K562 (cell line): ENCODE measurements at regions not wholly inside any gene's neighbourhood (a gene's known extent, or its start where the extent isn't known, plus 50 kb on each side); places are given as distances from the start of the nearest gene placed in this dataset.

Source experiments
- ATAC-seq: fragments of 200-7000 bp; cut with Tn5 transposase; 3 replicates; pipeline ENCODE4 v1.9.1; 2020; ENCODE audit warnings: moderate library complexity
- BruUV-seq: library from RNA; stranded (reverse); fragments of 400-500 nt; replicated peaks from 2 replicates; lab custom pipeline; 2021; lab: Mats Ljungman, UMichigan
- CTCF ChIA-PET: fragments of 300-600 bp; formaldehyde crosslinking; extraction: SDS; loops from one replicate; lab custom pipeline; 2021; ENCODE audit warnings: low intra/inter-chr PET ratio; lab: Yijun Ruan, JAX
- POLR2A ChIA-PET: fragments of 300-600, 350-650 bp; sonication (Branson Sonifier 250); formaldehyde crosslinking; extraction: SDS; loops from one replicate; lab custom pipeline; 2021; ENCODE audit warnings: antibody characterized with exemption, inconsistent platforms; lab: Yijun Ruan, JAX
- DNase-seq, 4 experiments: peaks; one replicate each; pipeline versions ENCODE4 v3.0.0 to v3.0.0-alpha.2; 2011 to 2018; ENCODE audit warnings: low spot score in 3 of 4, mixed read lengths in 3 of 4; ENCODE audit errors: extremely low read depth in 1 of 4
- FAIRE-seq: peaks from 2 replicates; lab custom pipeline; 2011; peaks lifted over from hg19 to GRCh38; lab: Jason Lieb, UNC
- H2AFZ ChIP-seq: 2 replicates; pipeline ENCODE4 v1.6.0; 2011; ENCODE audit warnings: low read depth, low read length, control low read depth, inconsistent platforms
- H3K27ac ChIP-seq: fragments of 200-600 bp; 3 replicates; pipeline ENCODE4 v1.8.0; 2011; ENCODE audit warnings: low read depth, mild to moderate bottlenecking, control low read depth, inconsistent platforms, low read length, moderate library complexity, mixed read lengths; ENCODE audit errors: extremely low read depth
- H3K27me3 ChIP-seq, 2 experiments: fragments of 300-600 bp in 1 of 2; 2 replicates in 1 of 2; 3 replicates in 1 of 2; pipeline versions ENCODE4 v1.6.0 to v1.8.0; 2011; ENCODE audit warnings: inconsistent platforms in 2 of 2, low read length in 2 of 2, mild to moderate bottlenecking in 1 of 2, mixed read lengths in 1 of 2, moderate library complexity in 1 of 2; ENCODE audit not compliant: control insufficient read depth in 2 of 2, insufficient read depth in 2 of 2
- H3K36me3 ChIP-seq: fragments of 300-600 bp; 3 replicates; pipeline ENCODE4 v1.8.0; 2011; ENCODE audit warnings: mild to moderate bottlenecking, low read length, inconsistent platforms; ENCODE audit not compliant: control insufficient read depth, insufficient read depth
- H3K4me1 ChIP-seq, 2 experiments: fragments of 200-600 bp in 1 of 2; replicated peaks in 1 of 2; 2 replicates in 1 of 2; 3 replicates in 1 of 2; pipeline versions ENCODE4 v1.5.1 to v1.8.0; 2011; ENCODE audit warnings: inconsistent platforms in 2 of 2, low read length in 2 of 2, mild to moderate bottlenecking in 1 of 2, mixed read lengths in 1 of 2, moderate library complexity in 1 of 2; ENCODE audit not compliant: control insufficient read depth in 2 of 2, insufficient read depth in 2 of 2
- H3K4me2 ChIP-seq: 2 replicates; pipeline ENCODE4 v1.6.1; 2011; ENCODE audit warnings: low read length, control low read depth, inconsistent platforms, mixed read lengths; ENCODE audit not compliant: insufficient read depth
- H3K4me3 ChIP-seq: fragments of 200-600 bp; sonication (generic), shearing (Covaris generic); 2 replicates; pipeline ENCODE4 v1.5.1; 2016; ENCODE audit warnings: control low read depth, inconsistent platforms
- H3K79me2 ChIP-seq: fragments of 200-600 bp; 3 replicates; pipeline ENCODE4 v1.8.0; 2011; ENCODE audit warnings: low read length, inconsistent platforms; ENCODE audit not compliant: control insufficient read depth, insufficient read depth
- H3K9ac ChIP-seq, 2 experiments: 2 replicates each; pipeline versions ENCODE4 v1.6.0 to v1.6.1; 2011; ENCODE audit warnings: low read depth in 2 of 2, low read length in 2 of 2, control low read depth in 1 of 2, inconsistent platforms in 1 of 2, mild to moderate bottlenecking in 1 of 2, mixed read lengths in 1 of 2; ENCODE audit not compliant: insufficient read depth in 1 of 2
- H3K9me1 ChIP-seq: one replicate; pipeline ENCODE4 v1.6.0; 2011; ENCODE audit warnings: inconsistent platforms, mild to moderate bottlenecking, low read length, moderate library complexity; ENCODE audit not compliant: control insufficient read depth, insufficient read depth
- H3K9me3 ChIP-seq: replicated peaks from 2 replicates; pipeline ENCODE4 v1.5.1; 2011; ENCODE audit warnings: low read depth, low read length, inconsistent platforms; ENCODE audit not compliant: control insufficient read depth, insufficient read depth
- H4K20me1 ChIP-seq: replicated peaks from 2 replicates; pipeline ENCODE4 v1.6.1; 2011; ENCODE audit warnings: low read length, inconsistent platforms, mixed read lengths; ENCODE audit not compliant: control insufficient read depth, insufficient read depth
- CREB3 ChIP-seq: fragments of 450-650 bp; conservative IDR thresholded peaks from 2 replicates; pipeline ENCODE4 v1.6.1; 2016; ENCODE audit warnings: missing genetic modification characterization, low read depth, mild to moderate bottlenecking, missing compliant biosample characterization, moderate library complexity
- MCM7 ChIP-seq, 2 experiments: fragments of 450-650 bp; IDR thresholded peaks; 2 replicates each; pipeline ENCODE4 v1.6.1; 2016 to 2018
- MXI1 ChIP-seq: IDR thresholded peaks from 2 replicates; pipeline ENCODE4 v1.6.1; 2011; ENCODE audit warnings: low read depth, mild to moderate bottlenecking, improper control_type of control experiment, low read length
- MYBL2 ChIP-seq, 2 experiments: fragments of 450-650 bp in 1 of 2; sonication (generic) in 1 of 2; formaldehyde crosslinking in 1 of 2; IDR thresholded peaks; 2 replicates each; pipeline versions ENCODE4 v1.6.1 to v1.8.1; 2017 to 2022; ENCODE audit warnings: borderline replicate concordance in 1 of 2, inconsistent platforms in 1 of 2, low read depth in 1 of 2, mild to moderate bottlenecking in 1 of 2, missing genetic modification reagents in 1 of 2, moderate library complexity in 1 of 2
- NBN ChIP-seq: fragments of 450-650 bp; IDR thresholded peaks from 2 replicates; pipeline ENCODE4 v1.6.1; 2016; ENCODE audit warnings: low read depth, mild to moderate bottlenecking
- STAT5A ChIP-seq: IDR thresholded peaks from 2 replicates; pipeline ENCODE4 v1.6.1; 2012; ENCODE audit warnings: low read length, inconsistent platforms, borderline replicate concordance
- ZBTB11 ChIP-seq, 3 experiments: fragments of 200-800 bp in 1 of 3; fragments of 250-450 bp in 1 of 3; fragments of 450-650 bp in 1 of 3; sonication (Bioruptor Pico) in 1 of 3; sonication (Bioruptor generic) in 1 of 3; formaldehyde crosslinking in 1 of 3; IDR thresholded peaks; 2 replicates each; pipeline versions ENCODE4 v1.6.1 to v1.8.0; 2016 to 2022; ENCODE audit warnings: mild to moderate bottlenecking in 2 of 3, missing genetic modification characterization in 2 of 3, missing compliant biosample characterization in 1 of 3, moderate library complexity in 1 of 3
- ZNF280A ChIP-seq: fragments of 450-650 bp; IDR thresholded peaks from 2 replicates; pipeline ENCODE4 v1.6.1; 2018; ENCODE audit warnings: mild to moderate bottlenecking, low read depth; ENCODE audit not compliant: partially characterized antibody
- ZNF280B ChIP-seq: fragments of 250-450 bp; sonication (Bioruptor Pico); IDR thresholded peaks from 2 replicates; pipeline ENCODE4 v1.5.1; 2021; ENCODE audit warnings: mild to moderate bottlenecking
- ZNF311 ChIP-seq: fragments of 250-450 bp; sonication (Bioruptor Pico); IDR thresholded peaks from 2 replicates; pipeline ENCODE4 v1.4.0; 2020; ENCODE audit warnings: mild to moderate bottlenecking, moderate library complexity
- WGBS: fragments of 100-300 bp; shearing (Covaris generic); methylation state at CpG from one replicate; pipeline ENCODE4 v1.1.6; 2016; ENCODE audit warnings: low coverage, mixed read lengths; ENCODE audit not compliant: insufficient coverage; ENCODE audit errors: missing lambda C conversion rate; 5-methylcytosine and 5-hydroxymethylcytosine counted together
- in situ Hi-C: fragments of 300-500 bp; cut with MboI; formaldehyde crosslinking; loops from 4 replicates; pipeline ENCODE4 v1.15.0; 2018; ENCODE audit warnings: inconsistent platforms, mixed read lengths
- intact Hi-C: fragments of 100-400 bp; cut with micrococcal nuclease; formaldehyde crosslinking; loops from 2 replicates; pipeline ENCODE4 v1.14.2; 2022

- Histone ChIP-seq H4K20me1 (no peaks in the 10 kb centered on the region), H3K27me3 (peaks cover 0 to 6% of the 10 kb centered on the region in 2 experiments; a peak in 2 of 5 replicates), H3K9ac (no peak overlapping the region), H3K9me1 (no peaks in the 10 kb centered on the region), H3K27ac (no peak overlapping the region), H3K36me3 (no peaks in the 10 kb centered on the region), H3K9me3 (no peaks in the 10 kb centered on the region), H3K4me2 (no peak overlapping the region)
- ATAC-seq (no peak), DNase-seq (no peak)
- 35% methylated on average over 4 of the region's 4 CpGs for WGBS
- no TSS peak for BruUV-seq
- intact Hi-C loops = no loop called here
- CTCF ChIA-PET = no interaction called here
- TF ChIP-seq ZBTB11 (CRISPR knock-in tag; IDR thresholded peaks at IDR 0.05) (no peak), MYBL2 (IDR thresholded peaks at IDR 0.05; ENCODE audit: low read depth) (no peak), MYBL2 (CRISPR knock-in tag; IDR thresholded peaks at IDR 0.05; ENCODE audit: borderline replicate concordance) (no peak), MCM7 (IDR thresholded peaks at IDR 0.05) (no peak), STAT5A (no peak), ZNF280B (CRISPR knock-in tag) (no peak), CREB3 (tag) (no peak), ZNF280A (no peak), NBN (no peak), MXI1 (no peak), ZNF311 (no peak)
- TF ChIP-seq, all 486 proteins: peak for 0
- no peak overlapping the region for H3K4me3 ChIP-seq
- H3K4me1 ChIP-seq = peaks cover 0 to 13% of the 10 kb centered on the region in 2 experiments; a peak in 4 of 5 replicates
- in situ Hi-C loops = no loop called here
- POLR2A ChIA-PET = no interaction called here
- no peak for FAIRE-seq
- no peak overlapping the region for H2AFZ ChIP-seq
- H3K79me2 ChIP-seq = no peaks in the 10 kb centered on the region
Observed at GRCh38 chr5:157922026-157922425, 63.1 kb upstream of the CLINT1 start.
